ENCODE measurements at regions not wholly inside any gene's neighbourhood (a gene's known extent, or its start where the extent isn't known, plus 50 kb on each side); places are given as distances from the start of the nearest gene placed in this dataset.

DNA sequence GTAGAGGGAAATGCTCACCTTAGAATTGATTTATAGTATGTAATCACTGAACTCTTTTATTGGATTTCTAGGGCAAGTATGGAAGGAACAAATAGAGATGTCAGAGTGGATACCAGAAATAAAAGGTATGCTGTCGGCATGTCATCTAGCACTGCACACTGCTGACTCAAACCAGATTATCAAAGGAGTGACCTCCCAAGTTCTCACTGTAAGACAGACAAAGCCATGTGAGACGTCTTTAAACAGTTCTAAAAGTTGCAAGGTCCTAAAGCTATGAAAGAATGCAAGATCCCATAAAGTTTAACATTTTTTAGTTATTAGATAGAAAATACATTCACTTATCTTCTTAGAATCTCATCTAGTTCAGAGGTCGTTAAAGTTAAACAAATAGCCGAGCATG is 70.0 kb upstream of the CPM start:
- Histone ChIP-seq H3K27ac (no peak overlapping the region), H3K36me3 (replicated peaks) (no peaks in the 10 kb centered on the region), H3K4me3 (ENCODE audit: low read depth, low read length) (no peak overlapping the region), H3K27me3 (replicated peaks) (no peaks in the 10 kb centered on the region)
- TF ChIP-seq, protein P1, sequence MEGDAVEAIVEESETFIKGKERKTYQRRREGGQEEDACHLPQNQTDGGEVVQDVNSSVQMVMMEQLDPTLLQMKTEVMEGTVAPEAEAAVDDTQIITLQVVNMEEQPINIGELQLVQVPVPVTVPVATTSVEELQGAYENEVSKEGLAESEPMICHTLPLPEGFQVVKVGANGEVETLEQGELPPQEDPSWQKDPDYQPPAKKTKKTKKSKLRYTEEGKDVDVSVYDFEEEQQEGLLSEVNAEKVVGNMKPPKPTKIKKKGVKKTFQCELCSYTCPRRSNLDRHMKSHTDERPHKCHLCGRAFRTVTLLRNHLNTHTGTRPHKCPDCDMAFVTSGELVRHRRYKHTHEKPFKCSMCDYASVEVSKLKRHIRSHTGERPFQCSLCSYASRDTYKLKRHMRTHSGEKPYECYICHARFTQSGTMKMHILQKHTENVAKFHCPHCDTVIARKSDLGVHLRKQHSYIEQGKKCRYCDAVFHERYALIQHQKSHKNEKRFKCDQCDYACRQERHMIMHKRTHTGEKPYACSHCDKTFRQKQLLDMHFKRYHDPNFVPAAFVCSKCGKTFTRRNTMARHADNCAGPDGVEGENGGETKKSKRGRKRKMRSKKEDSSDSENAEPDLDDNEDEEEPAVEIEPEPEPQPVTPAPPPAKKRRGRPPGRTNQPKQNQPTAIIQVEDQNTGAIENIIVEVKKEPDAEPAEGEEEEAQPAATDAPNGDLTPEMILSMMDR (IDR thresholded peaks at IDR 0.05; ENCODE audit: low read depth, low read length, missing control alignments) = no peak
- DNase-seq = peak; percentile 8
- in situ Hi-C loops (cut with HindIII; ENCODE audit: low pct_ligation_motif_present, low sequenced_read_pairs) = no loop called here

DNA sequence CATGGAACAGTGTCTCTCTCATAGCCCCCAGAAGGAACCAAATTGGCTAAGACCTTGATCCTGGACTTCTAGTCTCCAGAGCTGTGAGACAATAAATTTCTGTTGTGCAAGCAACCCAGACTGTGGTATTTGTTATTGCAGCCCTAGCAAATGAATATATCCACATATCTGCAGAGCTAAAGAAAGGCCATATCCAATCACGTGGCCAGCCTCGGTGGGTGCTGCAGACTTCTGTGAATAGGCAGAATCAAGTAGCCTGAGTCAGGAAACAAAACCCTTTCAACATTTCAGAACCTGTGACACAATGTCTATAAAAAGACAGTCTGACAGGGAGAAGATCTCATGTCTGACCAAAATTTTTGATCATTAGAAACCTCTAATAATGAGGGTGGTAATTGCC is 71.0 kb upstream of the CPM start:
- Histone ChIP-seq H3K36me3 (replicated peaks) (no peaks in the 10 kb centered on the region), H3K27ac (no peak overlapping the region), H3K27me3 (replicated peaks) (no peaks in the 10 kb centered on the region), H3K4me3 (ENCODE audit: low read depth, low read length) (no peak overlapping the region)
- DNase-seq = no peak
- in situ Hi-C loops (cut with HindIII; ENCODE audit: low pct_ligation_motif_present, low sequenced_read_pairs) = no loop called here
- TF ChIP-seq, protein P1 (IDR thresholded peaks at IDR 0.05; ENCODE audit: low read depth, low read length, missing control alignments) = no peak

DNA sequence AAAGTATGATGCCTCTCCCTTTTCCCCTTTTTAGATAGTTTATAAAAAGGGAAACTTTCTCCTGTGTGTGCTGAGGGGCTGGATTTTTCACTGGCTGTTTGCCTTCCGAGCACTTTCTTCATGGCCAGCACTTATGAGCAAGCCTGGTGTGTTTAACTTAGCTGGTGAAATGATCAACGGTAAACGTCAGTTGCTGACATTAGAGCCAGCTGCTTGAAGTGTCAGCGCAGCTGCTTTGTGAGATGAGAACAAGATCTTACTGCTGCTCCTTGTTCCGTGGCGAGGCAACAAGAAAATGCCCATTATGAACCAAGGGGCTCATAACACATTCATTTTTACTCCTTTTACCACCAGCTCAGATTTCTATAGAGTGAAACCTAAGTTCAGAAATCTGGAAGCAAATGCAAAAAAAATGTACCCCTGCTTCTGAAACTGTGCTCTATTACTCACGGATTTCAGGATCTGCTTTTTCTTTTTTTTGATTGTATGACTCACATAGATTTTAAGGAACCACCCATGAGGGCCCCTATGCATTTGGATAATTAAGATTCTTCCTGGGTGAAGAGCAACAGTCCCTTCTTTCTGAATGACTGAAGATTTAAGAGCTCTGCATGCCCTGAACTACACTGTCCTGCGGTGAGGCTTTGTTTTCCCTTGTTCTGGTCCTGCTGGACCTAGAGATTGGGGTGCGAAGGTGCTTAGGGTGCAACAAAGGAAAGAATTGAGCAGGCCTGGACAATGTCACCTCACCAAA is 74.3 kb upstream of the CPM start:
- in situ Hi-C loops (cut with HindIII; ENCODE audit: low pct_ligation_motif_present, low sequenced_read_pairs) = no loop called here
- Histone ChIP-seq H3K36me3 (replicated peaks) (no peaks in the 10 kb centered on the region), H3K4me3 (ENCODE audit: low read depth, low read length) (peak overlapping the region; percentile 16), H3K27ac (no peak overlapping the region), H3K27me3 (replicated peaks) (no peaks in the 10 kb centered on the region)
- TF ChIP-seq, protein P1 (IDR thresholded peaks at IDR 0.05; ENCODE audit: low read depth, low read length, missing control alignments) = no peak
- peak; percentile 63 for DNase-seq

DNA sequence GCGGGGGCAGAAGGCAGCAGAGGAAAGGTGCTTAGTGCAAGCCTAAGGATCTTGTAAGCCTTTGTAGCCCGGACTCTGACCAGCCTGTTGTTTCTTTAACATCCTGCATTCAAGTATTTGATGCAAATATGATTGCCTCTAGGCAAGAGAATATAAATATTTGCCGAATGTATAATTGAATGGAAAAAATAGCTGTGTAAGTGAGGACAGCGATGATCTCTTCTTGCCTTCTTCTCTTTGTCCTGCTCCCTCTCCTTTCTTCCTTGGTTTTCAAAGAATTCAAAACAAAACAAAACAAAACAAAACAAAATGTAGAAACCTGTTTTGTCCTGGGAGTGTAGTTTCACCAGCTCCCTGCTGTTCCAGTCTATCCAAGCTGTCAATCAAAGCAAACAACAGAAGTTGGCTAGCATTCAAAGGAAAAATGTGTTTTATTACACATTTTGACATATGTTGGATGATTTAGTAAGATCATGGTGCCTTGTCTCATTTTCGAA is 74.9 kb upstream of the CPM start:
- in situ Hi-C loops (cut with HindIII; ENCODE audit: low pct_ligation_motif_present, low sequenced_read_pairs) = no loop called here
- Histone ChIP-seq H3K27me3 (replicated peaks) (no peaks in the 10 kb centered on the region), H3K36me3 (replicated peaks) (no peaks in the 10 kb centered on the region), H3K4me3 (ENCODE audit: low read depth, low read length) (no peak overlapping the region), H3K27ac (no peak overlapping the region)
- TF ChIP-seq, protein P1 (IDR thresholded peaks at IDR 0.05; ENCODE audit: low read depth, low read length, missing control alignments) = no peak
- no peak for DNase-seq

DNA sequence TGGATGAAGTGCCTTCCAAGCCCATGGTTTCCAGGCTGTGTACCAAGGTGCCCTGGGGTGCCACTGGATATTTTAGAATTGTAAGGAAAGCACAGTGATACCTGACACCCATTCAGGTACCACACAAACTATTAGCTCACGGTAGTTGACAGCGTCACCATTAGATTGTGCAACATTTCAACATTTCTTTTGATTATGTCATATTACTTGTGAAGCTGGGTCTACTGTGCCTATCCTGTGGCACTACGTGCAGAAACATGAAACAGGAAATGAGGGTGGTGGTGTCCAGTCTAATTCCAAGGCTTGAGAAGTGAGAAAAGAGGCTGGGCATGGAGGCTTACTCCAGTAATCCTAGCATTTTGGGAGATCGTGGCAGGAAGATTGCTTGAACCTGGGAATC is 75.5 kb upstream of the CPM start:
- Histone ChIP-seq H3K36me3 (replicated peaks) (no peaks in the 10 kb centered on the region), H3K4me3 (ENCODE audit: low read depth, low read length) (no peak overlapping the region), H3K27ac (no peak overlapping the region), H3K27me3 (replicated peaks) (no peaks in the 10 kb centered on the region)
- TF ChIP-seq, protein P1 (IDR thresholded peaks at IDR 0.05; ENCODE audit: low read depth, low read length, missing control alignments) = no peak
- DNase-seq = no peak
- in situ Hi-C loops (cut with HindIII; ENCODE audit: low pct_ligation_motif_present, low sequenced_read_pairs) = no loop called here

DNA sequence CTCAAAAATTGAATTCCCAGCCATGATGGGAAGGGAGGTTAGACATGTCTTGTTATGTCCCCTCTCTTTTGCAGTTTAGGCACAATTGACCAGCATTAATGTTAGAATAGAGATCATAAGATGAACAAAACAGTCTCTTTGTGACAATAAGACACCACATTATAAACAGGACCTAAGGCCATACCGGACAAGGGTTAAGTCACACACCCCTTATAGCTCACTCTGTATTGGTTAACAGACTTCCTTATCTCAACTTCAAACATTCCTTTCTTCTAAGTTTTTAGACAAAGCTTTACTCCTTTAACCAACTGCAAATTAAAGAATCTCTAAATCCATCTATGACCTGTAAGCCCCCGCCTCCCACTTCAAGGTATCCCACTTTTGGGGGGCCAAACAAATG is 81.1 kb upstream of the CPM start:
- in situ Hi-C loops (cut with HindIII; ENCODE audit: low pct_ligation_motif_present, low sequenced_read_pairs) = no loop called here
- no peak overlapping the region for H3K27ac ChIP-seq
- no peaks in the 10 kb centered on the region for H3K36me3 ChIP-seq (replicated peaks)
- no peaks in the 10 kb centered on the region for H3K27me3 ChIP-seq (replicated peaks)
- TF ChIP-seq, protein P1 (IDR thresholded peaks at IDR 0.05; ENCODE audit: low read depth, low read length, missing control alignments) = no peak
- no peak for DNase-seq
- H3K4me3 ChIP-seq (ENCODE audit: low read depth, low read length) = no peak overlapping the region

Measured in brain microvascular endothelial cell (primary cell).